HCT116 (cell line): ENCODE measurements at regions not wholly inside any gene's neighbourhood (a gene's known extent, or its start where the extent isn't known, plus 50 kb on each side); places are given as distances from the start of the nearest gene placed in this dataset.

Experiments
- ATAC-seq: fragments of 200-7000 bp; cut with Tn5 transposase; 2 replicates; pipeline ENCODE4 v1.9.1; 2020; ENCODE audit warnings: mild to moderate bottlenecking, moderate library complexity
- BruUV-seq: library from RNA; stranded (reverse); fragments of 400-500 nt; replicated peaks from 2 replicates; lab custom pipeline; 2021; lab: Mats Ljungman, UMichigan
- CTCF ChIA-PET: fragments of 300-600 bp; sonication (Branson Sonifier 250); formaldehyde crosslinking; loops from one replicate; lab custom pipeline; 2021; ENCODE audit warnings: antibody characterized with exemption; lab: Charles Lee
- POLR2A ChIA-PET: fragments of 300-600, 350-600 bp; sonication (Branson Sonifier 250); formaldehyde crosslinking; loops from one replicate; lab custom pipeline; 2021; ENCODE audit warnings: antibody characterized with exemption; lab: Charles Lee
- RAD21 ChIA-PET, 2 experiments: fragments of 300-600 bp; sonication (Branson Sonifier 250); formaldehyde crosslinking; loops; one replicate each; lab custom pipeline; 2023; ENCODE audit warnings: low total read pairs in 2 of 2; ENCODE audit not compliant: uncharacterized antibody in 2 of 2, unreplicated experiment in 2 of 2, low non-redundant PET in 1 of 2; lab: Charles Lee
- DNase-seq: peaks from one replicate; pipeline ENCODE4 v3.0.0-alpha.2; 2010; ENCODE audit warnings: low read depth, low spot score
- H2AFZ ChIP-seq: fragments of 200-600 bp; shearing (Covaris generic), sonication (generic); 2 replicates; pipeline ENCODE4 v1.6.1; 2017; ENCODE audit warnings: low read depth, mixed run types, mixed read lengths, antibody characterized with exemption, low read length; ENCODE audit not compliant: poor library complexity, severe bottlenecking
- H3K27ac ChIP-seq: 2 replicates; pipeline ENCODE4 v1.5.1; 2012; ENCODE audit warnings: low read depth, low read length
- H3K27me3 ChIP-seq: fragments of 200-600 bp; sonication (generic); 2 replicates; pipeline ENCODE4 v1.6.1; 2016; ENCODE audit warnings: mixed run types, low read length, mixed read lengths; ENCODE audit not compliant: insufficient read depth
- H3K36me3 ChIP-seq, 2 experiments: fragments of 200-500 bp in 1 of 2; fragments of 200-600 bp in 1 of 2; sonication (Bioruptor generic) in 1 of 2; sonication (generic) in 1 of 2; 2 replicates each; pipeline versions ENCODE4 v1.5.1 to v1.6.1; 2014 to 2016; ENCODE audit warnings: low read length in 2 of 2, inconsistent platforms in 1 of 2, mixed read lengths in 1 of 2, mixed run types in 1 of 2; ENCODE audit not compliant: insufficient read depth in 2 of 2, control insufficient read depth in 1 of 2
- H3K4me1 ChIP-seq, 2 experiments: fragments of 200-600 bp in 1 of 2; sonication (generic) in 1 of 2; 2 replicates each; pipeline versions ENCODE4 v1.5.1 to v1.6.1; 2012 to 2017; ENCODE audit warnings: low read length in 2 of 2, inconsistent platforms in 1 of 2, mild to moderate bottlenecking in 1 of 2, mixed read lengths in 1 of 2, mixed run types in 1 of 2, moderate library complexity in 1 of 2; ENCODE audit not compliant: insufficient read depth in 2 of 2, control insufficient read depth in 1 of 2
- H3K4me2 ChIP-seq: fragments of 200-600 bp; sonication (generic); 2 replicates; pipeline ENCODE4 v1.6.1; 2017; ENCODE audit warnings: mixed run types, low read length, mixed read lengths
- H3K4me3 ChIP-seq, 2 experiments: fragments of 200-600 bp in 1 of 2; sonication (generic) in 1 of 2; replicated peaks in 1 of 2; 2 replicates each; pipeline ENCODE4 v1.5.1; 2011 to 2016; ENCODE audit warnings: low read length in 2 of 2, control low read depth in 1 of 2, low read depth in 1 of 2, mild to moderate bottlenecking in 1 of 2, mixed read lengths in 1 of 2, mixed run types in 1 of 2
- H3K79me2 ChIP-seq: fragments of 200-600 bp; sonication (generic); 2 replicates; pipeline ENCODE4 v1.6.1; 2017; ENCODE audit warnings: mild to moderate bottlenecking, mixed run types, low read length, moderate library complexity, mixed read lengths; ENCODE audit not compliant: insufficient read depth
- H3K9ac ChIP-seq: fragments of 200-600 bp; sonication (generic); 2 replicates; pipeline ENCODE4 v1.6.1; 2016; ENCODE audit warnings: low read length, mixed read lengths
- H3K9me2 ChIP-seq: fragments of 200-600 bp; sonication (generic), shearing (Covaris generic); 2 replicates; pipeline ENCODE4 v1.6.1; 2017; ENCODE audit warnings: mixed run types, mild to moderate bottlenecking, moderate library complexity; ENCODE audit not compliant: insufficient read depth
- H3K9me3 ChIP-seq, 2 experiments: fragments of 200-500 bp in 1 of 2; fragments of 200-600 bp in 1 of 2; sonication (Bioruptor generic) in 1 of 2; sonication (generic) in 1 of 2; 2 replicates each; pipeline ENCODE4 v1.6.1; 2014 to 2017; ENCODE audit warnings: low read length in 2 of 2, mixed read lengths in 2 of 2, inconsistent platforms in 1 of 2, low read depth in 1 of 2, mild to moderate bottlenecking in 1 of 2, mixed run types in 1 of 2, moderate library complexity in 1 of 2; ENCODE audit not compliant: control insufficient read depth in 1 of 2, insufficient read depth in 1 of 2
- H4K20me1 ChIP-seq: fragments of 200-600 bp; sonication (generic), shearing (Covaris generic); 2 replicates; pipeline ENCODE4 v1.6.1; 2017; ENCODE audit warnings: mixed run types, mild to moderate bottlenecking, moderate library complexity; ENCODE audit not compliant: insufficient read depth
- CBX3 ChIP-seq: IDR thresholded peaks from 2 replicates; pipeline ENCODE4 v1.6.1; 2012; ENCODE audit warnings: low read depth
- CEBPB ChIP-seq: IDR thresholded peaks from 2 replicates; pipeline ENCODE4 v1.6.1; 2012; ENCODE audit warnings: low read depth
- EGR1 ChIP-seq: IDR thresholded peaks from 2 replicates; pipeline ENCODE4 v1.6.1; 2012; ENCODE audit warnings: low read depth
- EZH2 ChIP-seq: fragments of 200-600 bp; sonication (generic); IDR thresholded peaks from 2 replicates; pipeline ENCODE4 v1.6.1; 2017; ENCODE audit warnings: antibody characterized with exemption, mixed run types
- EZH2phosphoT487 ChIP-seq: fragments of 200-600 bp; IDR thresholded peaks from 2 replicates; pipeline ENCODE4 v1.6.1; 2018; ENCODE audit warnings: antibody characterized with exemption, borderline replicate concordance
- FOSL1 ChIP-seq: IDR thresholded peaks from 2 replicates; pipeline ENCODE4 v1.6.1; 2012; ENCODE audit warnings: low read depth
- JUND ChIP-seq: IDR thresholded peaks from 2 replicates; pipeline ENCODE4 v1.6.1; 2012
- MAX ChIP-seq: IDR thresholded peaks from 2 replicates; pipeline ENCODE4 v1.6.1; 2012
- POLR2A ChIP-seq: IDR thresholded peaks from 2 replicates; pipeline ENCODE4 v1.7.0; 2011; ENCODE audit warnings: borderline replicate concordance; ENCODE audit not compliant: insufficient read depth, insufficient read length; ENCODE audit errors: extremely low read depth
- RAD21 ChIP-seq: IDR thresholded peaks from 2 replicates; pipeline ENCODE4 v1.6.1; 2012; ENCODE audit warnings: low read depth, mild to moderate bottlenecking
- SP1 ChIP-seq: IDR thresholded peaks from 2 replicates; pipeline ENCODE4 v1.6.1; 2012; ENCODE audit warnings: low read depth
- TCF7L2 ChIP-seq: IDR thresholded peaks from 2 replicates; pipeline ENCODE4 v1.7.0; 2011; ENCODE audit warnings: borderline replicate concordance, inconsistent platforms; ENCODE audit not compliant: insufficient read depth, insufficient read length; ENCODE audit errors: extremely low read depth
- YY1 ChIP-seq: IDR thresholded peaks from 2 replicates; pipeline ENCODE4 v1.6.1; 2011; ENCODE audit warnings: low read length, low read depth, moderate library complexity, mild to moderate bottlenecking; ENCODE audit not compliant: insufficient replicate concordance; ENCODE audit errors: extremely low read depth
- intact Hi-C: fragments of 100-400 bp; cut with micrococcal nuclease; formaldehyde crosslinking; loops from 2 replicates; pipeline ENCODE4 v1.10.0; 2022
- TF ChIP-seq, protein P1 (sequence below): IDR thresholded peaks from 2 replicates; pipeline ENCODE4 v1.6.1; 2012; ENCODE audit warnings: low read depth
- TF ChIP-seq, protein P2 (sequence below), 3 experiments: fragments of 200-600 bp in 1 of 3; sonication (generic) in 1 of 3; IDR thresholded peaks in 2 of 3; conservative IDR thresholded peaks in 1 of 3; 2 replicates each; pipeline ENCODE4 v1.5.1; 2012 to 2017; ENCODE audit warnings: low read depth in 2 of 3, low read length in 2 of 3, antibody characterized with exemption in 1 of 3, borderline replicate concordance in 1 of 3, control low read depth in 1 of 3, mild to moderate bottlenecking in 1 of 3, mixed read lengths in 1 of 3, mixed run types in 1 of 3, moderate library complexity in 1 of 3; ENCODE audit not compliant: insufficient read depth in 1 of 3

DNA sequence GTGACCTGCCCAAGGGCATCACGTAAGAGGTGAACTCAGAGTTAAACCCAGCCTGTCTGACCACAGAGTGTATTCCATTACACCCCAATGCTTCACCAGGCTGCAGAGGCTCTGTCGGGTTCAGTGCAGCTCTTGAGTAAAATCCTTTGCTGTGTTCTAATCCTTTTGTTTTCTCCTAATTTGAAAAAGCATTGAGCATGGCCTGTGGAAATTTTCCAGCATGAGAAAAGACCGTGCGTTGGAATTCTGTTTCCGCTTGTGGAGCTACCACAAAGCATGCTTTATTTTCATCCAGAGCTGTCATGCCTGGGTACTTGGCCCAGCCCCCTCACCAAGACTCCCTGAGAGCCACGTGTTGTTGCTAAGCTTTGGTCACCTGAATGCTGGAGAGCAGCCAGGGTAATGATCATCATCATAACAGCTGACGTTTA lies 317.6 kb downstream of the PRDM2 start (continued):
- TF ChIP-seq, protein P1, sequence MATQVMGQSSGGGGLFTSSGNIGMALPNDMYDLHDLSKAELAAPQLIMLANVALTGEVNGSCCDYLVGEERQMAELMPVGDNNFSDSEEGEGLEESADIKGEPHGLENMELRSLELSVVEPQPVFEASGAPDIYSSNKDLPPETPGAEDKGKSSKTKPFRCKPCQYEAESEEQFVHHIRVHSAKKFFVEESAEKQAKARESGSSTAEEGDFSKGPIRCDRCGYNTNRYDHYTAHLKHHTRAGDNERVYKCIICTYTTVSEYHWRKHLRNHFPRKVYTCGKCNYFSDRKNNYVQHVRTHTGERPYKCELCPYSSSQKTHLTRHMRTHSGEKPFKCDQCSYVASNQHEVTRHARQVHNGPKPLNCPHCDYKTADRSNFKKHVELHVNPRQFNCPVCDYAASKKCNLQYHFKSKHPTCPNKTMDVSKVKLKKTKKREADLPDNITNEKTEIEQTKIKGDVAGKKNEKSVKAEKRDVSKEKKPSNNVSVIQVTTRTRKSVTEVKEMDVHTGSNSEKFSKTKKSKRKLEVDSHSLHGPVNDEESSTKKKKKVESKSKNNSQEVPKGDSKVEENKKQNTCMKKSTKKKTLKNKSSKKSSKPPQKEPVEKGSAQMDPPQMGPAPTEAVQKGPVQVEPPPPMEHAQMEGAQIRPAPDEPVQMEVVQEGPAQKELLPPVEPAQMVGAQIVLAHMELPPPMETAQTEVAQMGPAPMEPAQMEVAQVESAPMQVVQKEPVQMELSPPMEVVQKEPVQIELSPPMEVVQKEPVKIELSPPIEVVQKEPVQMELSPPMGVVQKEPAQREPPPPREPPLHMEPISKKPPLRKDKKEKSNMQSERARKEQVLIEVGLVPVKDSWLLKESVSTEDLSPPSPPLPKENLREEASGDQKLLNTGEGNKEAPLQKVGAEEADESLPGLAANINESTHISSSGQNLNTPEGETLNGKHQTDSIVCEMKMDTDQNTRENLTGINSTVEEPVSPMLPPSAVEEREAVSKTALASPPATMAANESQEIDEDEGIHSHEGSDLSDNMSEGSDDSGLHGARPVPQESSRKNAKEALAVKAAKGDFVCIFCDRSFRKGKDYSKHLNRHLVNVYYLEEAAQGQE, result no peak
- TF ChIP-seq TCF7L2, result no peak

- Histone ChIP-seq H3K4me1 (no peaks in the 10 kb centered on the region), H3K4me3 (no peak overlapping the region), H2AFZ (no peak overlapping the region), H3K9ac (no peak overlapping the region), H3K9me2 (no peaks in the 10 kb centered on the region), H3K27me3 (peaks cover 17% of the 10 kb centered on the region), H3K4me2 (no peak overlapping the region), H3K36me3 (no peaks in the 10 kb centered on the region), H3K9me3 (no peaks in the 10 kb centered on the region), H4K20me1 (no peaks in the 10 kb centered on the region), H3K27ac (no peak overlapping the region), H3K79me2 (no peaks in the 10 kb centered on the region)
- TF ChIP-seq EZH2 (no peak), SP1 (no peak), MAX (no peak), CBX3 (no peak), CEBPB (no peak), EZH2phosphoT487 (no peak), FOSL1 (no peak), RAD21 (no peak), TCF7L2 (no peak), JUND (no peak), POLR2A (no peak), EGR1 (no peak), YY1 (no peak)
- TF ChIP-seq, protein P2, sequence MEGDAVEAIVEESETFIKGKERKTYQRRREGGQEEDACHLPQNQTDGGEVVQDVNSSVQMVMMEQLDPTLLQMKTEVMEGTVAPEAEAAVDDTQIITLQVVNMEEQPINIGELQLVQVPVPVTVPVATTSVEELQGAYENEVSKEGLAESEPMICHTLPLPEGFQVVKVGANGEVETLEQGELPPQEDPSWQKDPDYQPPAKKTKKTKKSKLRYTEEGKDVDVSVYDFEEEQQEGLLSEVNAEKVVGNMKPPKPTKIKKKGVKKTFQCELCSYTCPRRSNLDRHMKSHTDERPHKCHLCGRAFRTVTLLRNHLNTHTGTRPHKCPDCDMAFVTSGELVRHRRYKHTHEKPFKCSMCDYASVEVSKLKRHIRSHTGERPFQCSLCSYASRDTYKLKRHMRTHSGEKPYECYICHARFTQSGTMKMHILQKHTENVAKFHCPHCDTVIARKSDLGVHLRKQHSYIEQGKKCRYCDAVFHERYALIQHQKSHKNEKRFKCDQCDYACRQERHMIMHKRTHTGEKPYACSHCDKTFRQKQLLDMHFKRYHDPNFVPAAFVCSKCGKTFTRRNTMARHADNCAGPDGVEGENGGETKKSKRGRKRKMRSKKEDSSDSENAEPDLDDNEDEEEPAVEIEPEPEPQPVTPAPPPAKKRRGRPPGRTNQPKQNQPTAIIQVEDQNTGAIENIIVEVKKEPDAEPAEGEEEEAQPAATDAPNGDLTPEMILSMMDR (IDR thresholded peaks at IDR 0.05 in 2 of 3, conservative IDR thresholded peaks at IDR 0.05 in 1 of 3; ENCODE audit: borderline replicate concordance in 1 of 3, insufficient read depth in 1 of 3, low read depth in 2 of 3, low read length in 2 of 3), result no peak
- intact Hi-C loops, result no loop called here
- ChIA-PET RAD21 (no interaction called here), CTCF (no interaction called here), POLR2A (no interaction called here)
- BruUV-seq, result no TSS peak
- no peak for DNase-seq
- ATAC-seq, result no peak
These were observed 319.5 kb downstream of the PRDM2 start for GRCh38 chr1:14019461-14019860.
